H1 (cell line): ENCODE measurements at regions not wholly inside any gene's neighbourhood (a gene's known extent, or its start where the extent isn't known, plus 50 kb on each side); places are given as distances from the start of the nearest gene placed in this dataset.

Experiments
- SP1 ChIP-seq: IDR thresholded peaks from 2 replicates; pipeline ENCODE4 v1.6.1; 2011; ENCODE audit warnings: low read depth, low read length
- USF2 ChIP-seq: IDR thresholded peaks from 2 replicates; pipeline ENCODE4 v1.6.1; 2011; ENCODE audit warnings: low read length, improper control_type of control experiment

GRCh38 chr11:28858076-28858475 is 749.9 kb downstream of the METTL15 start (continued):
- TF ChIP-seq USF2 (no peak), SP1 (no peak)
